Lung (tissue), 11 donors: ENCODE measurements at regions not wholly inside any gene's neighbourhood (a gene's known extent, or its start where the extent isn't known, plus 50 kb on each side); places are given as distances from the start of the nearest gene placed in this dataset.

Source experiments
- ATAC-seq: fragments of 200-7000 bp; cut with Tn5 transposase; one replicate; pipeline ENCODE4 v1.9.1; 2020; ENCODE audit warnings: moderate number of reproducible peaks; ENCODE audit not compliant: insufficient read depth, low FRiP score
- DNase-seq, 3 donors: peaks; one replicate each; pipeline ENCODE4 v3.0.0-alpha.2; 2013 to 2017
- H3K27ac ChIP-seq, 2 donors: one replicate each; pipeline ENCODE4 v1.5.1; 2013; ENCODE audit warnings: mild to moderate bottlenecking in 2 of 2, moderate library complexity in 2 of 2, control low read depth in 1 of 2, inconsistent platforms in 1 of 2, low read depth in 1 of 2, low read length in 1 of 2
- H3K27me3 ChIP-seq, 3 donors: one replicate each; pipeline ENCODE4 v1.5.1; 2013; ENCODE audit warnings: low read length in 2 of 3; ENCODE audit not compliant: control insufficient read depth in 3 of 3, insufficient read depth in 3 of 3
- H3K36me3 ChIP-seq, 4 donors: one replicate each; pipeline ENCODE4 v1.5.1; 2013; ENCODE audit warnings: low read length in 4 of 4, mild to moderate bottlenecking in 1 of 4, moderate library complexity in 1 of 4; ENCODE audit not compliant: control insufficient read depth in 4 of 4, insufficient read depth in 4 of 4
- H3K4me1 ChIP-seq, 5 donors: one replicate each; pipeline ENCODE4 v1.5.1; 2013; ENCODE audit warnings: low read length in 5 of 5, mild to moderate bottlenecking in 2 of 5, moderate library complexity in 1 of 5; ENCODE audit not compliant: control insufficient read depth in 5 of 5, insufficient read depth in 5 of 5
- H3K4me3 ChIP-seq: one replicate; pipeline ENCODE4 v1.5.1; 2013; ENCODE audit warnings: mild to moderate bottlenecking, control low read depth, moderate library complexity
- H3K9ac ChIP-seq, 2 donors: one replicate each; pipeline ENCODE4 v1.5.1; 2013; ENCODE audit warnings: low read length in 2 of 2, control low read depth in 1 of 2; ENCODE audit not compliant: insufficient read depth in 1 of 2
- H3K9me3 ChIP-seq, 4 donors: one replicate each; pipeline ENCODE4 v1.5.1; 2013; ENCODE audit warnings: low read length in 3 of 4, mild to moderate bottlenecking in 1 of 4, moderate library complexity in 1 of 4; ENCODE audit not compliant: control insufficient read depth in 4 of 4, insufficient read depth in 3 of 4
- CTCF ChIP-seq: IDR thresholded peaks from 2 replicates; pipeline ENCODE4 v1.5.1; 2012; ENCODE audit warnings: mild to moderate bottlenecking; ENCODE audit errors: control extremely low read depth, extremely low read depth
- WGBS, 2 donors: extraction: QIAGEN DNeasy Blood & Tissue Kit; methylation state at CpG; one replicate each; pipeline ENCODE4 v1.1.7; 2013; 5-methylcytosine and 5-hydroxymethylcytosine counted together
- donor health status: control.
- donor health status: control.
- donor health status: Bipolar disorder and iron deficiency.
- donor health status: healthy.
- donor health status: DM: yes; HTN: yes; CAD: no.

GRCh38 chr3:65030014-65030627 lies 342.3 kb upstream of the ADAMTS9 start:
- Histone ChIP-seq H3K9me3 (peaks cover 0 to 4% (median 0%) of the 10 kb centered on the region in 4 donors), H3K36me3 (peaks cover 0 to 2% (median 0%) of the 10 kb centered on the region in 4 donors), H3K27ac (no peak overlapping the region), H3K4me3 (no peak overlapping the region), H3K27me3 (no peaks in the 10 kb centered on the region), H3K4me1 (no peaks in the 10 kb centered on the region), H3K9ac (no peak overlapping the region)
- WGBS, 2 donors: 89 to 94% methylated on average over 4 of the region's 4 CpGs
- TF ChIP-seq CTCF: no peak
- no peak for ATAC-seq
- DNase-seq: no peak

- ATAC-seq: no peak
- H3K9ac ChIP-seq: no peak overlapping the region
- no peaks in the 10 kb centered on the region for H3K27me3 ChIP-seq
- no peak overlapping the region for H3K27ac ChIP-seq
- H3K9me3 ChIP-seq: peaks cover 0 to 4% (median 0%) of the 10 kb centered on the region in 4 donors
- no peak for TF ChIP-seq CTCF
- WGBS, 2 donors: 85 to 89% methylated on average over 2 of the region's 2 CpGs
- H3K36me3 ChIP-seq: peaks cover 0 to 2% (median 0%) of the 10 kb centered on the region in 4 donors
- H3K4me3 ChIP-seq: no peak overlapping the region
- DNase-seq: no peak
- no peaks in the 10 kb centered on the region for H3K4me1 ChIP-seq
Measured at GRCh38 chr3:65029130-65029529, 341.3 kb upstream of the ADAMTS9 start.

- Histone ChIP-seq H3K9me3 (peaks cover 0 to 4% (median 0%) of the 10 kb centered on the region in 4 donors), H3K4me3 (no peak overlapping the region), H3K27me3 (no peaks in the 10 kb centered on the region), H3K4me1 (no peaks in the 10 kb centered on the region), H3K36me3 (peaks cover 0 to 2% (median 0%) of the 10 kb centered on the region in 4 donors), H3K27ac (no peak overlapping the region), H3K9ac (no peak overlapping the region)
- DNase-seq (no peak), ATAC-seq (no peak)
- 96 to 99% methylated on average over 2 of the region's 2 CpGs for WGBS, 2 donors
- no peak for TF ChIP-seq CTCF
Measured at GRCh38 chr3:65028024-65028423, 340.2 kb upstream of the ADAMTS9 start.

- Histone ChIP-seq H3K27ac (no peak overlapping the region), H3K36me3 (peaks cover 0 to 2% (median 0%) of the 10 kb centered on the region in 4 donors), H3K4me3 (no peak overlapping the region), H3K27me3 (no peaks in the 10 kb centered on the region), H3K9ac (no peak overlapping the region), H3K4me1 (no peaks in the 10 kb centered on the region), H3K9me3 (peaks cover 0 to 4% (median 0%) of the 10 kb centered on the region in 4 donors)
- no peak for ATAC-seq
- 82 to 91% methylated on average over 8 of the region's 8 CpGs for WGBS, 2 donors
- no peak for TF ChIP-seq CTCF
- DNase-seq: no peak
Measured at GRCh38 chr3:65027335-65027734, 339.5 kb upstream of the ADAMTS9 start.
